ENCODE measurements at regions not wholly inside any gene's neighbourhood (a gene's known extent, or its start where the extent isn't known, plus 50 kb on each side); places are given as distances from the start of the nearest gene placed in this dataset.

GRCh38 chr13:105139380-105140285, 1395.8 kb downstream of the EFNB2 start:
- in situ Hi-C loops (cut with MboI; ENCODE audit: low sequenced_read_pairs) = no loop called here

- in situ Hi-C loops (cut with MboI; ENCODE audit: low sequenced_read_pairs) = no loop called here
These were observed 1396.4 kb downstream of the EFNB2 start for GRCh38 chr13:105139048-105139379.

- in situ Hi-C loops (cut with MboI; ENCODE audit: low sequenced_read_pairs) = no loop called here
These were observed 1399.4 kb downstream of the EFNB2 start for GRCh38 chr13:105135852-105136615.

- in situ Hi-C loops (cut with MboI; ENCODE audit: low sequenced_read_pairs) = no loop called here
These were observed 1407.7 kb downstream of the EFNB2 start for GRCh38 chr13:105127732-105128131.

- in situ Hi-C loops (cut with MboI; ENCODE audit: low sequenced_read_pairs) = no loop called here
These were observed 1414.2 kb downstream of the EFNB2 start for GRCh38 chr13:105121221-105121620.

- in situ Hi-C loops (cut with MboI; ENCODE audit: low sequenced_read_pairs) = no loop called here
These were observed 1417.0 kb downstream of the EFNB2 start for GRCh38 chr13:105118426-105118985.

GRCh38 chr13:105116966-105117365, 1418.5 kb downstream of the EFNB2 start:
- in situ Hi-C loops (cut with MboI; ENCODE audit: low sequenced_read_pairs) = no loop called here

- in situ Hi-C loops (cut with MboI; ENCODE audit: low sequenced_read_pairs) = no loop called here
These were observed 1422.9 kb downstream of the EFNB2 start for GRCh38 chr13:105112561-105112960.

GRCh38 chr13:105107781-105108180, 1427.7 kb downstream of the EFNB2 start:
- in situ Hi-C loops (cut with MboI; ENCODE audit: low sequenced_read_pairs) = no loop called here

GRCh38 chr13:105105471-105105870, 1430.0 kb downstream of the EFNB2 start:
- in situ Hi-C loops (cut with MboI; ENCODE audit: low sequenced_read_pairs) = no loop called here

GRCh38 chr13:105097521-105097920, 1437.9 kb downstream of the EFNB2 start:
- in situ Hi-C loops (cut with MboI; ENCODE audit: low sequenced_read_pairs) = no loop called here

GRCh38 chr13:105089858-105090643, 1445.4 kb downstream of the EFNB2 start:
- in situ Hi-C loops (cut with MboI; ENCODE audit: low sequenced_read_pairs) = no loop called here

GRCh38 chr13:105087945-105088344, 1447.5 kb downstream of the EFNB2 start:
- in situ Hi-C loops (cut with MboI; ENCODE audit: low sequenced_read_pairs) = no loop called here

GRCh38 chr13:105084931-105085330, 1450.5 kb downstream of the EFNB2 start:
- in situ Hi-C loops (cut with MboI; ENCODE audit: low sequenced_read_pairs) = no loop called here

- in situ Hi-C loops (cut with MboI; ENCODE audit: low sequenced_read_pairs) = no loop called here
These were observed 1451.5 kb downstream of the EFNB2 start for GRCh38 chr13:105083992-105084391.

GRCh38 chr13:105074755-105075154, 1460.7 kb downstream of the EFNB2 start:
- in situ Hi-C loops (cut with MboI; ENCODE audit: low sequenced_read_pairs) = no loop called here

GRCh38 chr13:105073041-105073440, 1462.4 kb downstream of the EFNB2 start:
- in situ Hi-C loops (cut with MboI; ENCODE audit: low sequenced_read_pairs) = no loop called here

- in situ Hi-C loops (cut with MboI; ENCODE audit: low sequenced_read_pairs) = no loop called here
These were observed 1465.0 kb downstream of the EFNB2 start for GRCh38 chr13:105070452-105070851.

GRCh38 chr13:105069106-105069505, 1466.4 kb downstream of the EFNB2 start:
- in situ Hi-C loops (cut with MboI; ENCODE audit: low sequenced_read_pairs) = no loop called here

- in situ Hi-C loops (cut with MboI; ENCODE audit: low sequenced_read_pairs) = no loop called here
These were observed 1471.8 kb downstream of the EFNB2 start for GRCh38 chr13:105063676-105064075.

- in situ Hi-C loops (cut with MboI; ENCODE audit: low sequenced_read_pairs) = no loop called here
These were observed 1475.7 kb downstream of the EFNB2 start for GRCh38 chr13:105059786-105060185.
